ENCODE measurements at regions not wholly inside any gene's neighbourhood (a gene's known extent, or its start where the extent isn't known, plus 50 kb on each side); places are given as distances from the start of the nearest gene placed in this dataset.

DNA sequence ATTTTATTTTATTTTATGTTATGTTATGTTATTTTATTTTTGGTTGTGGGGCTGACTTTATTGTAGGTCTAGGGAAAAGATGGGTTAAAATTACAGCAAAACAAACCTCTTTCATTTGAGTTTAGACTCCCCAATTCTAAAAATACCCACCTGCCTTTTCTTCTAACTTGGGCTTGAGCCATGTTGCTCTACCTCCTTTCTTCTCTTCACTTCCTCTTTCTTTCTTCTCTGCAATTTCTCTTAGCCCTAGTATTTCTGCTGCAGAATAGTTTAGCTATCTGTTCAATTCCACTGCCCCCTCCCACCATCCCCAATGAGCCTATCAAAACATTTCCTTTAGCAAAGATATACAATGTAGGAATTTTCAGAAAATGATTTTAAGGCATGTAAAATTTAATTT lies 653.3 kb downstream of the ARAP2 start:
- TF ChIP-seq, protein P1, sequence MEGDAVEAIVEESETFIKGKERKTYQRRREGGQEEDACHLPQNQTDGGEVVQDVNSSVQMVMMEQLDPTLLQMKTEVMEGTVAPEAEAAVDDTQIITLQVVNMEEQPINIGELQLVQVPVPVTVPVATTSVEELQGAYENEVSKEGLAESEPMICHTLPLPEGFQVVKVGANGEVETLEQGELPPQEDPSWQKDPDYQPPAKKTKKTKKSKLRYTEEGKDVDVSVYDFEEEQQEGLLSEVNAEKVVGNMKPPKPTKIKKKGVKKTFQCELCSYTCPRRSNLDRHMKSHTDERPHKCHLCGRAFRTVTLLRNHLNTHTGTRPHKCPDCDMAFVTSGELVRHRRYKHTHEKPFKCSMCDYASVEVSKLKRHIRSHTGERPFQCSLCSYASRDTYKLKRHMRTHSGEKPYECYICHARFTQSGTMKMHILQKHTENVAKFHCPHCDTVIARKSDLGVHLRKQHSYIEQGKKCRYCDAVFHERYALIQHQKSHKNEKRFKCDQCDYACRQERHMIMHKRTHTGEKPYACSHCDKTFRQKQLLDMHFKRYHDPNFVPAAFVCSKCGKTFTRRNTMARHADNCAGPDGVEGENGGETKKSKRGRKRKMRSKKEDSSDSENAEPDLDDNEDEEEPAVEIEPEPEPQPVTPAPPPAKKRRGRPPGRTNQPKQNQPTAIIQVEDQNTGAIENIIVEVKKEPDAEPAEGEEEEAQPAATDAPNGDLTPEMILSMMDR (IDR thresholded peaks at IDR 0.05 in 4 of 5, conservative IDR thresholded peaks at IDR 0.05 in 1 of 5) = no peak
- TF ChIP-seq POLR2A (IDR thresholded peaks at IDR 0.05) = no peak
